Suppressor macrophage treated with lipopolysaccharide for 4 hours (primary cell): ENCODE measurements at regions not wholly inside any gene's neighbourhood (a gene's known extent, or its start where the extent isn't known, plus 50 kb on each side); places are given as distances from the start of the nearest gene placed in this dataset.

ENCODE experiments used
- DNase-seq: peaks from one replicate; pipeline ENCODE4 v3.0.0-alpha.2; 2020

DNA sequence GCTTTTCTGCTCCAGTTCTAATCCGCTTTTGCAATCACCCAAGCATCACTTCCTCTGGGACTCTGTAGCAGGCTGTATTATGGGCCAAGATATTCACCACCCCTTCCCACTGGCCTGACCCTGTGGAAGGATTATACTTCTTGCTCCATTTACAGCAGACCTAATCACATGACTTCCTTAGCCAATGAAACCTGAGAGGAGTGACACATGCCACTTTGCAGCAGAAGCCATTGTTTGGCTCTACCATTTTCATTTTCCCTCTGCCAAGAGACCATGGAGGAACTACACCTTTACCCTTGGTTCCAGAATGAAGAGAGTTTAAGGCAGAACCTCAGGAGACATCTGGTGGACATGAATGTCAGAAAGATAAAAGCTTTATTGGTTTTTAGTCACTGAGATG lies 134.9 kb upstream of the HSD17B12 start:
- DNase-seq = no peak

DNA sequence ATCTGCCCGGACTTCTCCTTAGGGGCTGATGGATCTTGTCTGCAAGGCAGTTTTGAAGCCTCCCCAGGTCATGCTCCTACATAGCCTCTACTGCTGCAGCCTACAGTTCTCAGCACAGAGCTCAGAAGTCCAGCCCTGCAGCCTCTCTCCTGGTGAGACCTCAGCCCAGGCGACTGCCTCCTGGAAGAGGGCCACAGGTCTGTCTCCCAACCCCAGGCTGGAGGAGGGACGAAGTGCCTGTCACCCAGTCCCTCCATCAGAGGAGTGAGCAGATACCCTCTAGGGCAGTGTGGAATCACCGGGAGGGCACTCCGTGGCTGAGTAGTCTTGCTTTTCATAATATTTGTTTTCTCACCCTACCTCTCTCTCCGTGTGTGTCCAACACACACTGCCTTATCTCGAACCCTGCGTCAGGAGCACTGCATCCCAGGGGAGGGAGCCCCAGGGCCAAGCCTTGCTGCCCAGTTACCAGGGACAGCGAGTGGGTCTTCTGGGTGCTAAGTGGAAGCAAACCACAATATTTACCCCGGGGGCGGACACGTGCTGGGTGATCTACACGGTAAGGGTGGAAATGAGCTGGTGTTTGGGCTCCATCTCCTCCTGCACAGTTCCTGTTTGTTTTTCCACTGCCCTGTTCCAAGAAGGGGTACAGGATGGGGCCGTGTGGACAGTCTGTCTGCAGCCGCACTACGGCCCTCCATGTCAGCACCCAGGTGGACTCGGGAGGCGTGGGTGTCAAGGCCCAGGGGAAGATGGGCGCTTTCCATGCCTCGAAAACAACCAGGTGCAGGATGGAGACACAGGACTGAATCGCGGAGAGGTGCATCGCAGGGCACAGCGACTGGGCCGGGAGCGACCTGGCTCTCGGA lies 133.7 kb upstream of the HSD17B12 start:
- no peak for DNase-seq

DNA sequence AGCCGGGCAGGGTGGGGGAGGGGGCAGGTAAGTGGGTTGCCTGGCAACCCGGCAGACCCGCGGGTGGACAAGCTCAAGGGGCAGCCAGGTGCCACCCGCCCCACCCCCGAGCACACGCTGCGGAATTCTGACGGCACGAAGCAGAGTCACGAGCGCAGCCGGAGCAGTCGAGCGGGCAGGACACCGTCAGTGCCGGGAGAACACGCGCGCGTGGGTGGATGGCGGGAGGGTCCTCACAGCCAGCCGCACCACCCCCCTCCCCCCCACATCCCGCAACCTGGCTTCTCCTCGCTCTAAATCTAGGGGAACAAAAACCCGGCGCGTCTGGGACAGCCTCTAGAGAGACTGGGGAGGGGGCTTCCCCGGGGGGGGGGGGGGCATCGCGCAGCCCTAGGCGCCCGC lies 133.1 kb upstream of the HSD17B12 start:
- DNase-seq = no peak

GRCh38 chr11:43547889-43548381 lies 132.6 kb upstream of the HSD17B12 start:
- no peak for DNase-seq

- peak; percentile 54 for DNase-seq
These were observed 131.6 kb upstream of the HSD17B12 start for GRCh38 chr11:43548916-43549315.

- DNase-seq = no peak
These were observed 130.9 kb upstream of the HSD17B12 start for GRCh38 chr11:43549624-43550023.

- DNase-seq = no peak
These were observed 129.8 kb upstream of the HSD17B12 start for GRCh38 chr11:43550714-43551113.

GRCh38 chr11:43554148-43554473 lies 126.4 kb upstream of the HSD17B12 start:
- DNase-seq = no peak

- DNase-seq = no peak
These were observed 125.4 kb upstream of the HSD17B12 start for GRCh38 chr11:43555186-43555585.

GRCh38 chr11:43555816-43556611 lies 124.5 kb upstream of the HSD17B12 start:
- DNase-seq = no peak

DNA sequence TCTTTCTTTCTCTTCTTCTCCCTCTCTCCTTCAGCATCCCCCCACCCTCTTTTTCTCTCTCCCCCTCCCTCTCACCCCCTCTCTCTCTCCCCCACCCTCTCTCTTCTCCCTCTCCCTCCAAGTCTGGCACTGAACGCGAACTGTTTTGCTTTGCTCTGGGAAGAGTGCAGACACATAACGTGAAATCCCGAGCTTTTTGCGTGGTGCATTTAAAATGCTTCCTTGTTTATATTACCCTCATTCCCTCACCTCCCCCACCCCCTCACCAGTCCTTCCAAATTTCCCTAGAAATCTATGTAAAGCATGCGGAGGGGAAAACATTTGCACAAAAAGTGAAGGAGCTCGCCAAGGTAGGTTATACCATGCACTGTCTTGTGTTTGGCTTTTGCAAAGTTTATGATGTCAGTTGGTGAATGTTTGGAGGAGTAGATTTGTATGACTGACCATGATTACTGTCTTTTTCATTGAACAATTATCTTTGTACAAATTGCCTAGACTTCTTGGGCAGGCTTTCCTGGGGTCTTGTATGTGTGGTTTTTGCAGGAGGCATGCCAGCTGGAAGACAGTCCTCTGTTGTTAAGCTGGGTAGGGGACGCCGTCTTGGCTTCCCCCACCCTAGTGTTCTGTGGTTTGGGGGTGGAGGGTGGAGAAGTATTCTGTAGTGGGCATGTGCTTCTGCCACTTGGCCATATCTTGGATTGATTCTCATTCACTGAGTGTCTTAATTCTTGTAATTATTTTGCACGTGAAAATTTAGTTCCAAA lies 123.7 kb upstream of the HSD17B12 start:
- DNase-seq = no peak

DNA sequence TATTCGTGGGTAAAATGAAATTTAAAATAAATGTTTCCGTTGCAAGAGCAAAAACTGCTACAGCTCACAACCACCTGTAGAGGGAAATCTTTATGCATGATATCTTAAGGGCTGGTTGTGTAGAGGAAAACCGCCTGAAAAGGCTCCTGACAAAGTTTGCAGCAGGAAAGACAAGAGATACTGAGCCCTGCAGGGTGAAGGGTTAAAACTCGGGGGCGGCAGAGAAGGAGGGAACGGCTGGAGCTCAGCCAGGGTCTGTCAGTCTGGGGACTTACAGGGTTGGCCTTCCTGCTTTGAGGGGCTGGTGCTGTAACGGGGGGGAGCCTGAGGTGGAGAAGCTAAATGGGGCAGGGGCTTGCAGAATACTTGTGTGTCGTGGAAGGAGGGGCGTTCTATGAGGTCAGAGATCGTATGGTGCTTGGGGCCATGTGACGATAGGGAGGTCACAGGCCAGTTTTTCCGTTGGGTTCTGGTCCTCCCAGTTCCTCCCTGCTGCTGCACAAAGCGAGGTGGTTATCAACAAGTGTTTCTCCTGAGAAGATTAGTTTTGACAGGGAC lies 122.9 kb upstream of the HSD17B12 start:
- no peak for DNase-seq

- no peak for DNase-seq
These were observed 122.4 kb upstream of the HSD17B12 start for GRCh38 chr11:43558146-43558545.

GRCh38 chr11:43558556-43559127 lies 121.9 kb upstream of the HSD17B12 start:
- no peak for DNase-seq

DNA sequence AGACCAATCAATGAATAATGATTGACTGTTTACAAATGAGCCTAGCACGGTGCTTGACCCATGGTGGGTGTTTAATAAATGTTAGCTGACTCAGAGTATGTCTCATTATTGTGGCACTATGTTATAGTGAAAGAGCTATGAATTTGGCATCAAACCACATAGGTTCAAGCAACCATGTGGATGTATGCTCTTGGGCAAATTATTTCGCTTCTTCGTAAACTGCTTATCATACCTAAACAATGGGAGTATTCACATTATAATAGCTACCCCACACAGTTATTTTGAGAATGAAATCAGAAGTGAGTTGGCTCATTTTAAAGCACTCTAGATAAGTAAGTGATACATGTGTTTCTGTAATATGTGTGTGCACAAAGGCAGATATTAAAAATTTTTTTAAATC lies 118.7 kb upstream of the HSD17B12 start:
- no peak for DNase-seq

GRCh38 chr11:43567396-43567975 lies 113.1 kb upstream of the HSD17B12 start:
- peak; percentile 64 for DNase-seq

DNA sequence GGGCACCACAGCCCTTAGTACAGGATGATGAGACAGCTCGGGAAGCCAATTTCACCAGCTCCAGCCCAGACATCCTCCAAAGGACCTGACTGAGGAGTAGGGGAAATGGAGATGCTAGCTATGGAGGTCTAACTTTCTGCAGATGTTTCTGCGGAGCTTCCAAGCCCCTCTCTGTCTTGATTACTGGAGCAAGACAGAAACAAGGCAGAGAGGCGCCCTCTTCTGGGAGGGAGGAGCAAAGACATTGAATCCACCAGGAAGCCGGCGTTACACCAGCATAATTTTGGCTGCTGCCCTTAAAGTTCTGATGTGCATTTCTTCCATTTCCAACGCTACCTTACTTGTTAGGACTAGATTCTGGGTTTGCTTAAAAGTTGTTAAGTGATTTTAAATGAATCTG lies 107.3 kb upstream of the HSD17B12 start:
- DNase-seq = peak; percentile 29

DNA sequence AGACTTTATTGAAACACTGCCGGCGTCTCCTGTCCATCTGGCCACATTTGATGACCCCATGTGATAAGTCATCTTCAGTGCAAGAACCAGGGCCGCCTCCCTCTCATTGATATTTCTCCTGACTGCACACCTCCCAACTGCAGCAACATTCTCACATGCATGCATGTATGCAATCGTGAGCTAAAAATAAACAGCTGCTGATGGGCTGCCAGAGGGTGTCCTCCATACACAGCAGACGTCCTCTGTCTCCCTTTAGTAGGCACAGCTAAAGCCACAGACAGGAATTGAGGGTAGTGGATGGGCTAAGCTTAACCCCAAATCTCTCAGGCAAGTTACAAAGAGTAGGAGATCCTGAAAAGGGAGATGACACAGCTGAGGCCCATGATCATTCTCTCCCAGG lies 106.7 kb upstream of the HSD17B12 start:
- DNase-seq = no peak

DNA sequence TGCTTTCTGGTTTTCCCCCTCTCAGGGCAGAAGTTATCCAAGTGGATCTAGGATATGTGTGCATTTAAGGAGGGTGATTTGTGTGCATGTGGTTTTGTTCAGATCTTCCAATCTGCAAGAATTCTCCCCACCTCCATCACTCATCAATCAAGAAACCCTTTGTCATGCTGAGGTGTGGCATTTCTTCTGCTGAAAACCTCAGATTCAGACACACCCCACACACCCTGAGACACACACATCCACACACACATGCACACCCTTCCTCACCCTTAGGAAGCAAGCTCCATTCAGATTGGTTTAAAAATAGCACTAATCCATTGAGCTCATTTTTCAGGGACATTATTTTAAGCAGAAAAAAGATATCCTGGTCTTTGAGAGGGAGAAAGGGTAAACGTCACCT lies 106.1 kb upstream of the HSD17B12 start:
- DNase-seq = no peak

DNA sequence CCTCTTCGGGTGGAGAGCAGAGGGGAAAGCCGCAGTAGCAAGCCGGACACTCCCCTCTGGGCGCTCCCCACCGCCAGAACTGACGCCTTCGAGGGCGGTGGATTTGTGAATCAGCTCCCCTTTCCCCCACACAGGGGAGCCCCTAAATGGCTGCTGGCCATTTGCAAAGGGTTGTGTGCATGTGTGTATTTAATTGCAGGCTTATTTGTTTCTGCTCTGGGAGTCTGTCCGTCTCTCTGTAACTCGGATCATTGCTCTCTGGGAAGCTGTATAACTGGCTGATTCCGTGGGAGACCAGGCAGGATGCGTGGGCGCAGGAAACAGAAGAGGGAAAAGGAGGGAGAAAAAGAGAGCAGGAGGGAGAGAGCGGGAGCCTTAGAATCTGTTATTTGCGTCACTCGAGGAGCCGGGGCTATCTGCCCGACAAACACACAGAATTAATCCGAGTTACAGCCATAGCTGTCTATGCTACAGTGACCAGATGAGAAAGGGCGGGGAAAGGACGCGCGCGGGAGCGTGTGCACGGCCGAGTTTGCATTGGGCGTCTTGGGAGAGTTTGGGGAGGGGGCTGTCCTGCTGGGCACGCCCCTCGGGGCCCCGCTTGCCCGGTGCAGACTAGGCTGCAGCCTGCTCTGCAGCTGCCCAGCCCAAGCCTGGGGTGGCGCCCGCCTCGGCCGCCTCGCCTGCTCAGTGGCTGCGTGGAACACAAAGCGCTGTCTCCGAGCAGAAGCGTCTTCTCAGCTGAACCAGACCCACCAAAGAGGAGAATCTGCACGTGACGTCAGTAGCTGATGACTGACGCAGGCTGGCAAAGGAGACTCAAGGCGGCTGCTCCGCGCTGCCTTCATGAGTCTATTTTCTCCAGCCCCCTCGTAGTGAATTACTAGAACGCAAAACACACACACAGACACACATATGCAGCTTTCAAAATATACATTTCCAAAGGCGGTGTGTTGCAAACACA lies 105.3 kb upstream of the HSD17B12 start:
- DNase-seq = peak; percentile 24

GRCh38 chr11:43575913-43576310 lies 104.6 kb upstream of the HSD17B12 start:
- no peak for DNase-seq
